ENCODE measurements at regions not wholly inside any gene's neighbourhood (a gene's known extent, or its start where the extent isn't known, plus 50 kb on each side); places are given as distances from the start of the nearest gene placed in this dataset.
A peak's percentile ranks its signal among the peaks of the same experiment; 100 is the strongest.

- no peak for DNase-seq
- no peaks in the 10 kb centered on the region for H3K9me3 ChIP-seq
- H4K20me1 ChIP-seq (ENCODE audit: insufficient read depth), result no peaks in the 10 kb centered on the region
- no peak overlapping the region for H3K4me2 ChIP-seq
- no peaks in the 10 kb centered on the region for H3K4me1 ChIP-seq (ENCODE audit: control insufficient read depth in 1 of 2, insufficient read depth in 2 of 2, low read depth in 1 of 2, low read length in 1 of 2)
- no peaks in the 10 kb centered on the region for H3K79me2 ChIP-seq (ENCODE audit: insufficient read depth)
- H3F3A ChIP-seq (replicated peaks; ENCODE audit: insufficient read depth), result no peaks in the 10 kb centered on the region
- over 99% methylated on average over 7 of the region's 7 CpGs for WGBS (ENCODE audit: low lambda C conversion rate)
- H2AFZ ChIP-seq (ENCODE audit: low read depth), result no peak overlapping the region
- no peaks in the 10 kb centered on the region for H3K9me2 ChIP-seq
- no peak for TF ChIP-seq ZBTB33 (IDR thresholded peaks at IDR 0.05; ENCODE audit: borderline replicate concordance, low read depth)
- TF ChIP-seq FOSL2 (IDR thresholded peaks at IDR 0.05; ENCODE audit: borderline replicate concordance, low read depth), result no peak
- no peak for TF ChIP-seq FOXJ3 (CRISPR knock-in tag; IDR thresholded peaks at IDR 0.05)
- TF ChIP-seq TAF1 (IDR thresholded peaks at IDR 0.05; ENCODE audit: borderline replicate concordance, low read depth, low read length), result no peak
- no peak for TF ChIP-seq MXI1 (IDR thresholded peaks at IDR 0.05; ENCODE audit: low read depth, low read length)
- no peak for TF ChIP-seq NRF1 (IDR thresholded peaks at IDR 0.05; ENCODE audit: low read depth, low read length)
- TF ChIP-seq, protein P1, sequence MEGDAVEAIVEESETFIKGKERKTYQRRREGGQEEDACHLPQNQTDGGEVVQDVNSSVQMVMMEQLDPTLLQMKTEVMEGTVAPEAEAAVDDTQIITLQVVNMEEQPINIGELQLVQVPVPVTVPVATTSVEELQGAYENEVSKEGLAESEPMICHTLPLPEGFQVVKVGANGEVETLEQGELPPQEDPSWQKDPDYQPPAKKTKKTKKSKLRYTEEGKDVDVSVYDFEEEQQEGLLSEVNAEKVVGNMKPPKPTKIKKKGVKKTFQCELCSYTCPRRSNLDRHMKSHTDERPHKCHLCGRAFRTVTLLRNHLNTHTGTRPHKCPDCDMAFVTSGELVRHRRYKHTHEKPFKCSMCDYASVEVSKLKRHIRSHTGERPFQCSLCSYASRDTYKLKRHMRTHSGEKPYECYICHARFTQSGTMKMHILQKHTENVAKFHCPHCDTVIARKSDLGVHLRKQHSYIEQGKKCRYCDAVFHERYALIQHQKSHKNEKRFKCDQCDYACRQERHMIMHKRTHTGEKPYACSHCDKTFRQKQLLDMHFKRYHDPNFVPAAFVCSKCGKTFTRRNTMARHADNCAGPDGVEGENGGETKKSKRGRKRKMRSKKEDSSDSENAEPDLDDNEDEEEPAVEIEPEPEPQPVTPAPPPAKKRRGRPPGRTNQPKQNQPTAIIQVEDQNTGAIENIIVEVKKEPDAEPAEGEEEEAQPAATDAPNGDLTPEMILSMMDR (IDR thresholded peaks at IDR 0.05), result no peak
- H3K27me3 ChIP-seq (ENCODE audit: insufficient read depth), result no peaks in the 10 kb centered on the region
- H3K4me3 ChIP-seq (ENCODE audit: low read depth in 2 of 2, low read length in 1 of 2), result no peak overlapping the region
- no peak overlapping the region for H3K9ac ChIP-seq
- CTCF ChIA-PET, result no interaction called here
- no peaks in the 10 kb centered on the region for H3K36me3 ChIP-seq (replicated peaks in 1 of 2; ENCODE audit: control insufficient read depth in 1 of 2, insufficient read depth in 2 of 2, low read length in 1 of 2)
- H3K27ac ChIP-seq (ENCODE audit: low read depth in 2 of 2, low read length in 1 of 2), result no peak overlapping the region
- POLR2A ChIA-PET, result no interaction called here
Observed at GRCh38 chr10:24778298-24778697, 54.6 kb upstream of the ARHGAP21 start.

DNA sequence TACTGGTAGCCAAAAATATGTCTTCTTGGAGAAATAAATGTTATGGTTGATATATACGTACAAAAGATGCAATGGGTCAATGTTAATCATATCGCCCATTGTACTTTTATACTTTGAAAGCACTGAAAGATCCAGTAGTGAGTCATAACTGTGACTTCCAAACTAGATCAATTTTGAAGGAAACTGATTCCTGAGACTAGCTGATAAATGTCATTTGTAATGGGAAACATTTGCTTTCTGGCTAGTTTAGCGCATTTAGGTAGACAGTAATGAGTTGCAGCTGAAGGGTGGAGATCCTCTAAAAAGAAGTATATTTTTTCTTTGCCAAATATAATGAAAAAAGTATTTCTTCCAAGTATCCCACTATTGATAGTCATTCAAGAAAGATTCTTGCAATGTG is 53.5 kb upstream of the ARHGAP21 start:
- POLR2A ChIA-PET, result no interaction called here
- Histone ChIP-seq H3K27me3 (ENCODE audit: insufficient read depth) (no peaks in the 10 kb centered on the region), H3K9me2 (no peaks in the 10 kb centered on the region), H3F3A (replicated peaks; ENCODE audit: insufficient read depth) (no peaks in the 10 kb centered on the region), H3K9me3 (no peaks in the 10 kb centered on the region), H3K4me1 (ENCODE audit: control insufficient read depth in 1 of 2, insufficient read depth in 2 of 2, low read depth in 1 of 2, low read length in 1 of 2) (no peaks in the 10 kb centered on the region), H2AFZ (ENCODE audit: low read depth) (0 out of 2 replicates have a peak overlapping the region, but pooled peaks have one; percentile 45), H3K4me2 (no peak overlapping the region), H3K9ac (no peak overlapping the region), H3K27ac (ENCODE audit: low read depth in 2 of 2, low read length in 1 of 2) (no peak overlapping the region), H3K4me3 (ENCODE audit: low read depth in 2 of 2, low read length in 1 of 2) (no peak overlapping the region), H3K36me3 (replicated peaks in 1 of 2; ENCODE audit: control insufficient read depth in 1 of 2, insufficient read depth in 2 of 2, low read length in 1 of 2) (no peaks in the 10 kb centered on the region), H4K20me1 (ENCODE audit: insufficient read depth) (no peaks in the 10 kb centered on the region), H3K79me2 (ENCODE audit: insufficient read depth) (no peaks in the 10 kb centered on the region)
- DNase-seq, result no peak
- 51% methylated on average over 3 of the region's 3 CpGs for WGBS (ENCODE audit: low lambda C conversion rate)
- CTCF ChIA-PET, result interaction anchor here (0.7 kb wide), 1 partner anchor 91 kb away, joined by 3 read pairs; no protein-coding TSS in a partner anchor
- TF ChIP-seq ZBTB33 (IDR thresholded peaks at IDR 0.05; ENCODE audit: borderline replicate concordance, low read depth) (no peak), JUND (IDR thresholded peaks at IDR 0.05) (peak; percentile 58), ELF1 (IDR thresholded peaks at IDR 0.05) (no peak), FOXJ3 (CRISPR knock-in tag; IDR thresholded peaks at IDR 0.05) (no peak), RCOR1 (IDR thresholded peaks at IDR 0.05; ENCODE audit: low read length) (no peak), CHD2 (IDR thresholded peaks at IDR 0.05; ENCODE audit: low read length, partially characterized antibody) (no peak), EP300 (IDR thresholded peaks at IDR 0.05; ENCODE audit: borderline replicate concordance in 1 of 2, low read depth in 1 of 2, low read length in 1 of 2) (peak in 1 of 2 experiments; percentile 52; a peak in 2 of 4 replicates), YY1 (IDR thresholded peaks at IDR 0.05; ENCODE audit: low read depth) (no peak), NFIC (IDR thresholded peaks at IDR 0.05; ENCODE audit: borderline replicate concordance) (no peak), PBX3 (IDR thresholded peaks at IDR 0.05) (peak; percentile 60), RAD21 (IDR thresholded peaks at IDR 0.05; ENCODE audit: low read length) (no peak), TCF12 (IDR thresholded peaks at IDR 0.05) (peak; percentile 88)
- TF ChIP-seq, protein P2, sequence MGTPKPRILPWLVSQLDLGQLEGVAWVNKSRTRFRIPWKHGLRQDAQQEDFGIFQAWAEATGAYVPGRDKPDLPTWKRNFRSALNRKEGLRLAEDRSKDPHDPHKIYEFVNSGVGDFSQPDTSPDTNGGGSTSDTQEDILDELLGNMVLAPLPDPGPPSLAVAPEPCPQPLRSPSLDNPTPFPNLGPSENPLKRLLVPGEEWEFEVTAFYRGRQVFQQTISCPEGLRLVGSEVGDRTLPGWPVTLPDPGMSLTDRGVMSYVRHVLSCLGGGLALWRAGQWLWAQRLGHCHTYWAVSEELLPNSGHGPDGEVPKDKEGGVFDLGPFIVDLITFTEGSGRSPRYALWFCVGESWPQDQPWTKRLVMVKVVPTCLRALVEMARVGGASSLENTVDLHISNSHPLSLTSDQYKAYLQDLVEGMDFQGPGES (IDR thresholded peaks at IDR 0.05; ENCODE audit: low read depth, low read length), result no peak
- TF ChIP-seq, protein P3, sequence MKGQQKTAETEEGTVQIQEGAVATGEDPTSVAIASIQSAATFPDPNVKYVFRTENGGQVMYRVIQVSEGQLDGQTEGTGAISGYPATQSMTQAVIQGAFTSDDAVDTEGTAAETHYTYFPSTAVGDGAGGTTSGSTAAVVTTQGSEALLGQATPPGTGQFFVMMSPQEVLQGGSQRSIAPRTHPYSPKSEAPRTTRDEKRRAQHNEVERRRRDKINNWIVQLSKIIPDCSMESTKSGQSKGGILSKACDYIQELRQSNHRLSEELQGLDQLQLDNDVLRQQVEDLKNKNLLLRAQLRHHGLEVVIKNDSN (IDR thresholded peaks at IDR 0.05; ENCODE audit: borderline replicate concordance, low read depth), result no peak
